ENCODE measurements at regions not wholly inside any gene's neighbourhood (a gene's known extent, or its start where the extent isn't known, plus 50 kb on each side); places are given as distances from the start of the nearest gene placed in this dataset.

GRCh38 chr10:21368728-21369425, 156.6 kb downstream of the SKIDA1 start:
- Histone ChIP-seq H3K4me3 (ENCODE audit: extremely low read depth in 1 of 4, insufficient read depth in 2 of 4, low read depth in 3 of 4, low read length in 4 of 4) (no peak overlapping the region), H2BK20ac (ENCODE audit: low read length) (peak overlapping the region; percentile 91), H2AK5ac (ENCODE audit: low read depth, low read length) (no peak overlapping the region), H2BK120ac (replicated peaks; ENCODE audit: low read depth, low read length) (no peak overlapping the region), H2BK5ac (ENCODE audit: low read depth, low read length) (no peak overlapping the region), H3K9me3 (ENCODE audit: insufficient read depth in 2 of 2, low read depth in 1 of 2, low read length in 1 of 2) (no peaks in the 10 kb centered on the region), H2BK12ac (ENCODE audit: low read depth, low read length) (0 out of 2 replicates have a peak overlapping the region, but pooled peaks have one; percentile 21), H4K91ac (replicated peaks; ENCODE audit: insufficient read length, low read length) (no peak overlapping the region), H3K4ac (replicated peaks; ENCODE audit: insufficient read length, low read depth, low read length) (no peak overlapping the region), H3K23me2 (ENCODE audit: low read depth, low read length) (no peaks in the 10 kb centered on the region), H3K36me3 (ENCODE audit: control insufficient read depth in 2 of 4, insufficient read depth in 4 of 4, low read length in 3 of 4) (no peaks in the 10 kb centered on the region), H4K20me1 (replicated peaks in 1 of 2; ENCODE audit: control insufficient read depth in 1 of 2, insufficient read depth in 2 of 2, low read length in 2 of 2) (no peaks in the 10 kb centered on the region), H2BK15ac (ENCODE audit: low read length) (0 out of 2 replicates have a peak overlapping the region, but pooled peaks have one; percentile 3), H3K4me2 (ENCODE audit: insufficient read depth in 1 of 2, low read depth in 2 of 2, low read length in 2 of 2) (no peak overlapping the region), H4K5ac (ENCODE audit: insufficient read length, low read depth, low read length) (no peak overlapping the region), H3K79me1 (ENCODE audit: low read depth, low read length) (no peaks in the 10 kb centered on the region), H3K79me2 (ENCODE audit: control insufficient read depth in 1 of 2, insufficient read depth in 2 of 2, low read length in 2 of 2) (no peaks in the 10 kb centered on the region), H4K8ac (ENCODE audit: extremely low read depth, insufficient read depth, low read length) (no peak overlapping the region), H3K56ac (replicated peaks; ENCODE audit: insufficient read length, low read depth, low read length) (no peak overlapping the region), H3K27me3 (replicated peaks in 1 of 4; ENCODE audit: control insufficient read depth in 3 of 4, extremely low read depth in 1 of 4, insufficient read depth in 3 of 4, low read length in 3 of 4) (no peaks in the 10 kb centered on the region), H2AFZ (ENCODE audit: low read length) (no peak overlapping the region), H3K4me1 (replicated peaks in 1 of 4; ENCODE audit: control insufficient read depth in 3 of 4, insufficient read depth in 4 of 4, low read length in 3 of 4) (peaks cover 0 to 8% (median 5%) of the 10 kb centered on the region in 4 experiments; a peak in 4 of 7 replicates), H3K27ac (ENCODE audit: low read depth, low read length) (no peak overlapping the region), H3K9ac (replicated peaks in 1 of 4; ENCODE audit: extremely low read depth in 1 of 4, low read depth in 3 of 4, low read length in 3 of 4) (no peak overlapping the region), H3K18ac (ENCODE audit: extremely low read depth, low read length) (no peak overlapping the region), H3K14ac (ENCODE audit: insufficient read length) (no peak overlapping the region), H3K23ac (ENCODE audit: insufficient read length) (no peak overlapping the region)
- WGBS, 2 experiments (ENCODE audit: extremely low coverage in 1 of 2, insufficient coverage in 1 of 2, insufficient read length in 1 of 2, insufficient replicate concordance in 2 of 2, low coverage in 1 of 2, low lambda C conversion rate in 2 of 2, missing lambda C conversion rate in 1 of 2): 84% methylated on average over 9 of the region's 9 CpGs; no CpG with 5 or more reads in 1 of the 2 experiments
- no peak for FAIRE-seq
- ChIA-PET POLR2A (ENCODE audit: partially characterized antibody) (interaction anchor here (1.2 kb wide), 1 partner anchor 24 kb away, joined by 3 read pairs; no protein-coding TSS in a partner anchor), CTCF (ENCODE audit: partially characterized antibody) (interaction anchor here (0.6 kb wide), 2 partner anchors 33 to 215 kb away, joined by 3 read pairs; no protein-coding TSS in a partner anchor)
- no peak for DNase-seq (ENCODE audit: low read depth in 1 of 2, low spot score in 2 of 2)
- TF ChIP-seq YY1 (IDR thresholded peaks at IDR 0.05; ENCODE audit: low read depth, low read length): no peak
- TF ChIP-seq RNF2 (IDR thresholded peaks at IDR 0.05; ENCODE audit: borderline replicate concordance, low read depth, low read length, missing control alignments, poor library complexity, severe bottlenecking): no peak
- no peak for TF ChIP-seq CHD2 (IDR thresholded peaks at IDR 0.05; ENCODE audit: low read length)
- TF ChIP-seq, protein P1, sequence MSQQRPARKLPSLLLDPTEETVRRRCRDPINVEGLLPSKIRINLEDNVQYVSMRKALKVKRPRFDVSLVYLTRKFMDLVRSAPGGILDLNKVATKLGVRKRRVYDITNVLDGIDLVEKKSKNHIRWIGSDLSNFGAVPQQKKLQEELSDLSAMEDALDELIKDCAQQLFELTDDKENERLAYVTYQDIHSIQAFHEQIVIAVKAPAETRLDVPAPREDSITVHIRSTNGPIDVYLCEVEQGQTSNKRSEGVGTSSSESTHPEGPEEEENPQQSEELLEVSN (IDR thresholded peaks at IDR 0.05): no peak
- no peak for TF ChIP-seq NRF1 (IDR thresholded peaks at IDR 0.05; ENCODE audit: low read depth, low read length)
- TF ChIP-seq TBP (IDR thresholded peaks at IDR 0.05; ENCODE audit: low read depth, low read length): no peak
- no peak for TF ChIP-seq POU5F1 (IDR thresholded peaks at IDR 0.05; ENCODE audit: low read depth, low read length)
- TF ChIP-seq RFX5 (IDR thresholded peaks at IDR 0.05; ENCODE audit: borderline replicate concordance, low read depth, low read length): no peak
- TF ChIP-seq POLR2AphosphoS5 (IDR thresholded peaks at IDR 0.05; ENCODE audit: low read depth, low read length): no peak
- TF ChIP-seq RBBP5 (IDR thresholded peaks at IDR 0.05; ENCODE audit: borderline replicate concordance, low read depth, low read length): no peak
- TF ChIP-seq, protein P2, sequence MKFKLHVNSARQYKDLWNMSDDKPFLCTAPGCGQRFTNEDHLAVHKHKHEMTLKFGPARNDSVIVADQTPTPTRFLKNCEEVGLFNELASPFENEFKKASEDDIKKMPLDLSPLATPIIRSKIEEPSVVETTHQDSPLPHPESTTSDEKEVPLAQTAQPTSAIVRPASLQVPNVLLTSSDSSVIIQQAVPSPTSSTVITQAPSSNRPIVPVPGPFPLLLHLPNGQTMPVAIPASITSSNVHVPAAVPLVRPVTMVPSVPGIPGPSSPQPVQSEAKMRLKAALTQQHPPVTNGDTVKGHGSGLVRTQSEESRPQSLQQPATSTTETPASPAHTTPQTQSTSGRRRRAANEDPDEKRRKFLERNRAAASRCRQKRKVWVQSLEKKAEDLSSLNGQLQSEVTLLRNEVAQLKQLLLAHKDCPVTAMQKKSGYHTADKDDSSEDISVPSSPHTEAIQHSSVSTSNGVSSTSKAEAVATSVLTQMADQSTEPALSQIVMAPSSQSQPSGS (IDR thresholded peaks at IDR 0.05; ENCODE audit: low read length): no peak
